Calu3 (cell line): ENCODE measurements at regions not wholly inside any gene's neighbourhood (a gene's known extent, or its start where the extent isn't known, plus 50 kb on each side); places are given as distances from the start of the nearest gene placed in this dataset.

Experiments used
- BruUV-seq: library from RNA; stranded (reverse); fragments of 400-500 nt; replicated peaks from 2 replicates; lab custom pipeline; 2021; lab: Mats Ljungman, UMichigan
- CTCF ChIA-PET: fragments of 300-600 bp; sonication (Branson Sonifier 250); formaldehyde crosslinking; loops from one replicate; lab custom pipeline; 2022; ENCODE audit warnings: antibody characterized with exemption; lab: Charles Lee
- DNase-seq: peaks from one replicate; pipeline ENCODE4 v3.0.0; 2022
- H3K27ac Mint-ChIP-seq: one replicate; pipeline ENCODE4 v1.8.0; 2022; ENCODE audit warnings: mixed read lengths; ENCODE audit not compliant: unreplicated experiment
- H3K27me3 Mint-ChIP-seq: one replicate; pipeline ENCODE4 v1.8.0; 2022; ENCODE audit warnings: mixed read lengths; ENCODE audit not compliant: unreplicated experiment
- H3K36me3 Mint-ChIP-seq: one replicate; pipeline ENCODE4 v1.8.0; 2022; ENCODE audit warnings: mild to moderate bottlenecking, moderate library complexity, mixed read lengths; ENCODE audit not compliant: insufficient read depth, unreplicated experiment
- H3K4me1 Mint-ChIP-seq: one replicate; pipeline ENCODE4 v1.8.0; 2022; ENCODE audit warnings: mild to moderate bottlenecking, low read depth, mixed read lengths; ENCODE audit not compliant: unreplicated experiment
- H3K4me3 Mint-ChIP-seq: one replicate; pipeline ENCODE4 v1.8.0; 2022; ENCODE audit warnings: mild to moderate bottlenecking, low read depth, moderate library complexity, mixed read lengths; ENCODE audit not compliant: unreplicated experiment
- H3K9me3 Mint-ChIP-seq: one replicate; pipeline ENCODE4 v1.8.0; 2022; ENCODE audit warnings: low read depth, mixed read lengths; ENCODE audit not compliant: unreplicated experiment
- CTCF ChIP-seq: fragments of 200-600 bp; IDR thresholded peaks from one replicate; pipeline ENCODE4 v1.8.0; 2022; ENCODE audit warnings: antibody characterized with exemption; ENCODE audit not compliant: unreplicated experiment
- intact Hi-C: fragments of 100-400 bp; cut with micrococcal nuclease; formaldehyde crosslinking; loops from one replicate; pipeline ENCODE4 v1.10.0; 2022; ENCODE audit not compliant: unreplicated experiment

GRCh38 chr12:105929192-105929591 is 209.6 kb downstream of the NUAK1 start:
- CTCF ChIA-PET = no interaction called here
- BruUV-seq = no TSS peak
- Mint-ChIP-seq H3K9me3 (peaks cover 6% of the 10 kb centered on the region), H3K27ac (no peak overlapping the region), H3K36me3 (no peaks in the 10 kb centered on the region), H3K4me3 (no peak overlapping the region), H3K4me1 (peaks cover 9% of the 10 kb centered on the region), H3K27me3 (peaks cover 29% of the 10 kb centered on the region)
- no peak for DNase-seq
- intact Hi-C loops = no loop called here
- no peak for TF ChIP-seq CTCF

DNA sequence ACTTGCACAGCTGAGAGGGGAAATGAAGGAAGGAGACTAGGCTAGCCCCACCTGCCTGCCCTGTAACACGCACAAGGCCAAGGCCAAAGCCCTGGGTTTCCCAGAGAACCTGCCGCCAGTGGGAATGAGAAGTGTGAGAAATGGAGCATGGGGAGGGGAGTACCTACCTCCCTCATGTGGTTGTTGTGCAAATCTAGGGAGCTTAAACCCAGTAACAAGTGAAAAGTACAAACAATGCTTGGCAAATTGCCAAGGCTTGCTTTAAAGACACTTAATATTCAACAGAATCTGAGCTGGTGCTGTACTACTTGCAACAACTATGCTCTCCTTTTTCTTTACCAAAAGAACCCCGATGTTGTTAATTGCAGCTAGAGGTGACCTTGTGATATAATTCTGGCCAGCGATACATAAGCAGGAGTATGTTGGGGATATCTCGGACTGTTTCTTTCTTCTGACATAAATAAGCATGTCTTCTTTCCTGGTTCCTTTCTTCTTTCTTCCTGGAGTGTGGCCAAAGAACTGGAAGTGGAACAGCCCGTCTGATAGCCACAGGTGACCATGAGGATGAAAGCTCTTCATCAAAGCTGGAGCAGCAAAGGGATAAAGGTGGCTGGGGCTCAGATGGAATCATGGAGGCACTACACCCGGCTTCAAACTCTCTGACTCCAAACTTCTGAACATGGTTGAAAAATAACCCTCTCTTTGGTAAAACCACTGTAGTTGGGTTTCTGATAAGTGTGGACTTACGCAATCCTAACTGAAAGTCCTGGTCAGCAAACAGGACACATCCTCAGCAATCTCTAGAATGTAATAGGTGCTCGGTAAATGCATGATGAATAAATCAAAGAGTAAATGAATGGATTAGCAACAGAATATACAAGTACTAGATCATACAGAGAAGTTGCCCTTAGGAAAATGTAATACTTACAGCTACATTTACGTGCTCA is 207.9 kb downstream of the NUAK1 start:
- H3K27ac Mint-ChIP-seq = no peak overlapping the region
- TF ChIP-seq CTCF = no peak
- CTCF ChIA-PET = no interaction called here
- H3K4me1 Mint-ChIP-seq = peaks cover 9% of the 10 kb centered on the region
- H3K4me3 Mint-ChIP-seq = no peak overlapping the region
- intact Hi-C loops = no loop called here
- DNase-seq = no peak
- BruUV-seq = no TSS peak
- H3K36me3 Mint-ChIP-seq = no peaks in the 10 kb centered on the region
- peaks cover 46% of the 10 kb centered on the region for H3K27me3 Mint-ChIP-seq
- H3K9me3 Mint-ChIP-seq = peaks cover 6% of the 10 kb centered on the region

DNA sequence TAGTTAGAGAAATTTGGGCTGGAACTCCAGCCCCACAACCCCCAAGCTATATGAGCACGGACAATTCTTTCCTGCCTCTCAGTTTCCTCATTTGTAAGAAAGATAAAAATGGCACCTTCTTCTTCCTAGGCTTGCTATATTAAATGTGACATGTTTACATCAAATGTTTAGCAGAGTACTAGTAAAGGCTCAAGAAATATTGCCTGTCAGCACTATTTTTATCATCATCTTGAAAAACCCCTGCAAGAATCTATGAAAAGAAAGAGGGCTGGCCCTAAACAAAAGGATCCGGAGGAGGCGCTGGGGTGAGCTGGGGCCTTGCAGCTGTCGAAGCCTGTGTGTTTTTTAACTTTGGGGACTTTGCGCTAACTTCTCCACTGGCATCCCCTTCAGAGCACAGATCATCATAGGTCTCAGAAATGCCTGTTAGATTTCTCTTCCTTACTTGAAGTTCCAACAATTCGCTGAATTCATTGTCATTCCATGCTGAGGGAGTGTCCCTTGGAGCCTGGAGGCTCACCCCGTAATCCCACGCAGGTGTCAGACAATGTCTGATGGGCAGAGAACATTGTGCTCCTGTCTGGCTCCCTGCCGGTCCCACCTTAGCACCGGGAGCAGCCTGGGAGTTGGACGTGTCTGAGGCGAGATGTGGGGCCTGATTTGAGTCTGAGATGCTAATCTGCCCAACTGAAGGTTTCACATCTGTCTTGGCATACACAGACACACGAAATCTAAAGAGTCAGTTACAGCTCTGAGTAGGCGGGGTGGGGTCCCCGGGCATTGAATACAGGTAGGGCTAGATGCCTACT is 206.8 kb downstream of the NUAK1 start:
- no peak for TF ChIP-seq CTCF
- Mint-ChIP-seq H3K4me3 (no peak overlapping the region), H3K4me1 (peaks cover 9% of the 10 kb centered on the region), H3K9me3 (peaks cover 6% of the 10 kb centered on the region), H3K27me3 (peaks cover 51% of the 10 kb centered on the region), H3K36me3 (no peaks in the 10 kb centered on the region), H3K27ac (no peak overlapping the region)
- no peak for DNase-seq
- intact Hi-C loops = no loop called here
- no TSS peak for BruUV-seq
- CTCF ChIA-PET = no interaction called here

GRCh38 chr12:105933671-105934665 is 204.8 kb downstream of the NUAK1 start:
- Mint-ChIP-seq H3K4me1 (peaks cover 9% of the 10 kb centered on the region), H3K36me3 (no peaks in the 10 kb centered on the region), H3K9me3 (no peaks in the 10 kb centered on the region), H3K27me3 (peaks cover 52% of the 10 kb centered on the region), H3K27ac (no peak overlapping the region), H3K4me3 (no peak overlapping the region)
- no peak for DNase-seq
- intact Hi-C loops = no loop called here
- CTCF ChIA-PET = no interaction called here
- no TSS peak for BruUV-seq
- no peak for TF ChIP-seq CTCF
